HCT116 (cell line): ENCODE measurements at regions not wholly inside any gene's neighbourhood (a gene's known extent, or its start where the extent isn't known, plus 50 kb on each side); places are given as distances from the start of the nearest gene placed in this dataset.

Experiments
- ATAC-seq: fragments of 200-7000 bp; cut with Tn5 transposase; 2 replicates; pipeline ENCODE4 v1.9.1; 2020; ENCODE audit warnings: mild to moderate bottlenecking, moderate library complexity
- BruUV-seq: library from RNA; stranded (reverse); fragments of 400-500 nt; replicated peaks from 2 replicates; lab custom pipeline; 2021; lab: Mats Ljungman, UMichigan
- CTCF ChIA-PET: fragments of 300-600 bp; sonication (Branson Sonifier 250); formaldehyde crosslinking; loops from one replicate; lab custom pipeline; 2021; ENCODE audit warnings: antibody characterized with exemption; lab: Charles Lee
- POLR2A ChIA-PET: fragments of 300-600, 350-600 bp; sonication (Branson Sonifier 250); formaldehyde crosslinking; loops from one replicate; lab custom pipeline; 2021; ENCODE audit warnings: antibody characterized with exemption; lab: Charles Lee
- RAD21 ChIA-PET, 2 experiments: fragments of 300-600 bp; sonication (Branson Sonifier 250); formaldehyde crosslinking; loops; one replicate each; lab custom pipeline; 2023; ENCODE audit warnings: low total read pairs in 2 of 2; ENCODE audit not compliant: uncharacterized antibody in 2 of 2, unreplicated experiment in 2 of 2, low non-redundant PET in 1 of 2; lab: Charles Lee
- DNase-seq: peaks from one replicate; pipeline ENCODE4 v3.0.0-alpha.2; 2010; ENCODE audit warnings: low read depth, low spot score
- H2AFZ ChIP-seq: fragments of 200-600 bp; shearing (Covaris generic), sonication (generic); 2 replicates; pipeline ENCODE4 v1.6.1; 2017; ENCODE audit warnings: low read depth, mixed run types, mixed read lengths, antibody characterized with exemption, low read length; ENCODE audit not compliant: poor library complexity, severe bottlenecking
- H3K27ac ChIP-seq: 2 replicates; pipeline ENCODE4 v1.5.1; 2012; ENCODE audit warnings: low read depth, low read length
- H3K27me3 ChIP-seq: fragments of 200-600 bp; sonication (generic); 2 replicates; pipeline ENCODE4 v1.6.1; 2016; ENCODE audit warnings: mixed run types, low read length, mixed read lengths; ENCODE audit not compliant: insufficient read depth
- H3K36me3 ChIP-seq, 2 experiments: fragments of 200-500 bp in 1 of 2; fragments of 200-600 bp in 1 of 2; sonication (Bioruptor generic) in 1 of 2; sonication (generic) in 1 of 2; 2 replicates each; pipeline versions ENCODE4 v1.5.1 to v1.6.1; 2014 to 2016; ENCODE audit warnings: low read length in 2 of 2, inconsistent platforms in 1 of 2, mixed read lengths in 1 of 2, mixed run types in 1 of 2; ENCODE audit not compliant: insufficient read depth in 2 of 2, control insufficient read depth in 1 of 2
- H3K4me1 ChIP-seq, 2 experiments: fragments of 200-600 bp in 1 of 2; sonication (generic) in 1 of 2; 2 replicates each; pipeline versions ENCODE4 v1.5.1 to v1.6.1; 2012 to 2017; ENCODE audit warnings: low read length in 2 of 2, inconsistent platforms in 1 of 2, mild to moderate bottlenecking in 1 of 2, mixed read lengths in 1 of 2, mixed run types in 1 of 2, moderate library complexity in 1 of 2; ENCODE audit not compliant: insufficient read depth in 2 of 2, control insufficient read depth in 1 of 2
- H3K4me2 ChIP-seq: fragments of 200-600 bp; sonication (generic); 2 replicates; pipeline ENCODE4 v1.6.1; 2017; ENCODE audit warnings: mixed run types, low read length, mixed read lengths
- H3K4me3 ChIP-seq, 2 experiments: fragments of 200-600 bp in 1 of 2; sonication (generic) in 1 of 2; replicated peaks in 1 of 2; 2 replicates each; pipeline ENCODE4 v1.5.1; 2011 to 2016; ENCODE audit warnings: low read length in 2 of 2, control low read depth in 1 of 2, low read depth in 1 of 2, mild to moderate bottlenecking in 1 of 2, mixed read lengths in 1 of 2, mixed run types in 1 of 2
- H3K79me2 ChIP-seq: fragments of 200-600 bp; sonication (generic); 2 replicates; pipeline ENCODE4 v1.6.1; 2017; ENCODE audit warnings: mild to moderate bottlenecking, mixed run types, low read length, moderate library complexity, mixed read lengths; ENCODE audit not compliant: insufficient read depth
- H3K9ac ChIP-seq: fragments of 200-600 bp; sonication (generic); 2 replicates; pipeline ENCODE4 v1.6.1; 2016; ENCODE audit warnings: low read length, mixed read lengths
- H3K9me2 ChIP-seq: fragments of 200-600 bp; sonication (generic), shearing (Covaris generic); 2 replicates; pipeline ENCODE4 v1.6.1; 2017; ENCODE audit warnings: mixed run types, mild to moderate bottlenecking, moderate library complexity; ENCODE audit not compliant: insufficient read depth
- H3K9me3 ChIP-seq, 2 experiments: fragments of 200-500 bp in 1 of 2; fragments of 200-600 bp in 1 of 2; sonication (Bioruptor generic) in 1 of 2; sonication (generic) in 1 of 2; 2 replicates each; pipeline ENCODE4 v1.6.1; 2014 to 2017; ENCODE audit warnings: low read length in 2 of 2, mixed read lengths in 2 of 2, inconsistent platforms in 1 of 2, low read depth in 1 of 2, mild to moderate bottlenecking in 1 of 2, mixed run types in 1 of 2, moderate library complexity in 1 of 2; ENCODE audit not compliant: control insufficient read depth in 1 of 2, insufficient read depth in 1 of 2
- H4K20me1 ChIP-seq: fragments of 200-600 bp; sonication (generic), shearing (Covaris generic); 2 replicates; pipeline ENCODE4 v1.6.1; 2017; ENCODE audit warnings: mixed run types, mild to moderate bottlenecking, moderate library complexity; ENCODE audit not compliant: insufficient read depth
- CBX3 ChIP-seq: IDR thresholded peaks from 2 replicates; pipeline ENCODE4 v1.6.1; 2012; ENCODE audit warnings: low read depth
- CEBPB ChIP-seq: IDR thresholded peaks from 2 replicates; pipeline ENCODE4 v1.6.1; 2012; ENCODE audit warnings: low read depth
- POLR2A ChIP-seq: IDR thresholded peaks from 2 replicates; pipeline ENCODE4 v1.7.0; 2011; ENCODE audit warnings: borderline replicate concordance; ENCODE audit not compliant: insufficient read depth, insufficient read length; ENCODE audit errors: extremely low read depth
- POLR2AphosphoS5 ChIP-seq: IDR thresholded peaks from 2 replicates; pipeline ENCODE4 v1.6.1; 2011; ENCODE audit warnings: mild to moderate bottlenecking, low read depth, low read length, moderate library complexity
- REST ChIP-seq: IDR thresholded peaks from 2 replicates; pipeline ENCODE4 v1.6.1; 2012; ENCODE audit warnings: low read depth
- SRF ChIP-seq: IDR thresholded peaks from 2 replicates; pipeline ENCODE4 v1.6.1; 2012; ENCODE audit warnings: low read depth
- ZBTB33 ChIP-seq: IDR thresholded peaks from 2 replicates; pipeline ENCODE4 v1.6.1; 2011; ENCODE audit warnings: mild to moderate bottlenecking, low read length, moderate library complexity; ENCODE audit not compliant: insufficient replicate concordance; ENCODE audit errors: extremely low read depth
- ZNF274 ChIP-seq: fragments of 200-500 bp; sonication (Bioruptor generic); IDR thresholded peaks from 2 replicates; pipeline ENCODE4 v1.6.1; 2014; ENCODE audit warnings: mild to moderate bottlenecking, low read depth, low read length, inconsistent platforms
- intact Hi-C: fragments of 100-400 bp; cut with micrococcal nuclease; formaldehyde crosslinking; loops from 2 replicates; pipeline ENCODE4 v1.10.0; 2022

GRCh38 chr4:26152056-26152455, 168.8 kb upstream of the RBPJ start (continued):
- TF ChIP-seq ZBTB33: no peak
- TF ChIP-seq ZNF274: no peak
- no peak for TF ChIP-seq CBX3
- no peak for TF ChIP-seq SRF
- TF ChIP-seq POLR2AphosphoS5: no peak
- no peak for TF ChIP-seq POLR2A

DNA sequence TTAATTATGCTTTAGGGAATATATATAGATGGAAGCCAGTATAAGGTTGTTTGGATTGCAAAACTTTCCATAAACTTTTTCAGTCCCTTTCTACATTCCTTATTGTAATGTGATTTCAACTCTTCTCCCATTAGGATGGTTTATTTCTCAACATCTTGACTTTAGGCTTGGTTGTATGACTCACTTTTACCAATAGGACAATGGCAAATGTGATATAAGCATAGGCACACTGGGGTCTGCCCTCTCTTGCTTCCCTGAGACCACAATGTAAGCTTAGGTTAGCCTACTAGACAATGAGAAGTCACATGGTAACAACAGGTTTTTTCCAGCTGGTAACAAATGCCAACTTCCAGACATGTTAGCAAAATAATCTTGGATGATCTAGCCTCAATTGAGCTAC, 163.3 kb upstream of the RBPJ start:
- H3K9me3 ChIP-seq: no peaks in the 10 kb centered on the region
- POLR2A ChIA-PET: no interaction called here
- H4K20me1 ChIP-seq: no peaks in the 10 kb centered on the region
- no peaks in the 10 kb centered on the region for H3K4me1 ChIP-seq
- H2AFZ ChIP-seq: no peak overlapping the region
- RAD21 ChIA-PET: no interaction called here
- CTCF ChIA-PET: no interaction called here
- no TSS peak for BruUV-seq
- no peak overlapping the region for H3K9ac ChIP-seq
- H3K27ac ChIP-seq: no peak overlapping the region
- H3K4me3 ChIP-seq: no peak overlapping the region
- no peaks in the 10 kb centered on the region for H3K27me3 ChIP-seq
- no peaks in the 10 kb centered on the region for H3K79me2 ChIP-seq
- intact Hi-C loops: no loop called here
- no peak for DNase-seq
- no peak for ATAC-seq
- H3K4me2 ChIP-seq: no peak overlapping the region
- no peak for TF ChIP-seq CEBPB
- TF ChIP-seq REST: no peak
- TF ChIP-seq, all 23 proteins: peak for 0
- Histone ChIP-seq H3K9me2 (no peaks in the 10 kb centered on the region), H3K36me3 (no peaks in the 10 kb centered on the region)
